ENCODE measurements at regions not wholly inside any gene's neighbourhood (a gene's known extent, or its start where the extent isn't known, plus 50 kb on each side); places are given as distances from the start of the nearest gene placed in this dataset.

DNA sequence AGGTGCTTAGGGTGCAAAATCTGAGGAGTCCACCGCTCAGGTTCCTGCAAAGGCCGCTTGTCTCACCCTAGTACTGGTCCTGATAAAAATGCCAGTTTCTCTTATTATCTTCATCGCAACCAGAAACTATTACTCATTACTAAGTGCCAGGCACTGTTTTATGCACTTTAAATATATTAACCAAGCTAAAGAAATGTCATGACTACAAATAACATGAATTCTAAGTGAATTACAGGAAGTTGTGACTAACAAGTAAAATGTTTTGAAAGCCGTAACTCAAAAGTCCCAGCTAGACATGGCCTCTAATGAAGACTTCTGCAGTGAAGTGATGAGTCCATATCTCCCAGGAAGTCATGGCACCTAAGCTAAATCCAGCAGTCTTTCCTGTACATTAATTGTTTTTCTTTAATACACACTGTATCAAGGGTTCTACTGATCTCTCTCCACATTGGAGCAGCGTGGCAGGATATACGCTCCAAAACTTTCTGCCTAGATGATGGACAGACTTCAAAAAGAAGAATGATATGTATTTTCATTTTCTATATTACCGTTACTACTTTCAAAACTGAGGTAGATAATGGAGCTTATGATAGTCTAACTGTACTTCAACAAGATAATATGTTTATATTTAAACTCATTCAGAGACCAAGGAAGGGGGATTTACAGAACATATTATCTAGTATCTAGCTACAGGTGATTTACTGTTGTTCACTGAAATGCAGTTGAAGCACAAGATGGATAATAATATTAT lies 117.3 kb upstream of the ARID2 start:
- intact Hi-C loops (cut with micrococcal nuclease), result no loop called here
- H3K27me3 ChIP-seq (ENCODE audit: control insufficient read depth in 2 of 2, insufficient read depth in 2 of 2, low read length in 2 of 2), result no peaks in the 10 kb centered on the region
- peaks cover 0 to 2% (median 2%) of the 10 kb centered on the region in 3 donors for H3K27me3 Mint-ChIP-seq (ENCODE audit: low read depth in 3 of 3)
- peaks cover 0 to 2% of the 10 kb centered on the region in 2 donors for H3K4me1 ChIP-seq (ENCODE audit: control insufficient read depth in 1 of 2, insufficient read depth in 2 of 2, low read length in 2 of 2)
- no peaks in the 10 kb centered on the region for H4K20me1 ChIP-seq (ENCODE audit: insufficient read depth, low read length)
- H3K36me3 ChIP-seq (replicated peaks in 1 of 2; ENCODE audit: control insufficient read depth in 1 of 2, insufficient read depth in 2 of 2, low read length in 2 of 2), result no peaks in the 10 kb centered on the region
- H3K9me3 ChIP-seq (replicated peaks in 1 of 2; ENCODE audit: control insufficient read depth in 1 of 2, insufficient read depth in 1 of 2, low read length in 2 of 2), result no peaks in the 10 kb centered on the region
- peak; percentile 5 to 36 (median 21) for DNase-seq
- H3K4me1 Mint-ChIP-seq, result peaks cover 23% of the 10 kb centered on the region
- H2AFZ ChIP-seq (ENCODE audit: insufficient read depth, low read depth, low read length, poor library complexity, severe bottlenecking), result peak overlapping the region; percentile 15
- no peak overlapping the region for H3K4me3 Mint-ChIP-seq
- 71% methylated on average over 1 of the region's 7 CpGs for WGBS (ENCODE audit: insufficient coverage)
- H3K27ac ChIP-seq (ENCODE audit: low read depth in 1 of 2, low read length in 2 of 2), result no peak overlapping the region
- no peaks in the 10 kb centered on the region for H3K79me2 ChIP-seq (ENCODE audit: insufficient read depth, low read length)
- H3K36me3 Mint-ChIP-seq, result no peaks in the 10 kb centered on the region
- H3K4me2 ChIP-seq (replicated peaks; ENCODE audit: extremely low read depth, low read length, poor library complexity, severe bottlenecking), result no peak overlapping the region
- no peaks in the 10 kb centered on the region for H3K9me3 Mint-ChIP-seq
- no peak overlapping the region for H3K27ac Mint-ChIP-seq
- H3K9ac ChIP-seq (ENCODE audit: insufficient read depth, low read length, poor library complexity, severe bottlenecking), result no peak overlapping the region
- TF ChIP-seq, protein P1, sequence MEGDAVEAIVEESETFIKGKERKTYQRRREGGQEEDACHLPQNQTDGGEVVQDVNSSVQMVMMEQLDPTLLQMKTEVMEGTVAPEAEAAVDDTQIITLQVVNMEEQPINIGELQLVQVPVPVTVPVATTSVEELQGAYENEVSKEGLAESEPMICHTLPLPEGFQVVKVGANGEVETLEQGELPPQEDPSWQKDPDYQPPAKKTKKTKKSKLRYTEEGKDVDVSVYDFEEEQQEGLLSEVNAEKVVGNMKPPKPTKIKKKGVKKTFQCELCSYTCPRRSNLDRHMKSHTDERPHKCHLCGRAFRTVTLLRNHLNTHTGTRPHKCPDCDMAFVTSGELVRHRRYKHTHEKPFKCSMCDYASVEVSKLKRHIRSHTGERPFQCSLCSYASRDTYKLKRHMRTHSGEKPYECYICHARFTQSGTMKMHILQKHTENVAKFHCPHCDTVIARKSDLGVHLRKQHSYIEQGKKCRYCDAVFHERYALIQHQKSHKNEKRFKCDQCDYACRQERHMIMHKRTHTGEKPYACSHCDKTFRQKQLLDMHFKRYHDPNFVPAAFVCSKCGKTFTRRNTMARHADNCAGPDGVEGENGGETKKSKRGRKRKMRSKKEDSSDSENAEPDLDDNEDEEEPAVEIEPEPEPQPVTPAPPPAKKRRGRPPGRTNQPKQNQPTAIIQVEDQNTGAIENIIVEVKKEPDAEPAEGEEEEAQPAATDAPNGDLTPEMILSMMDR (IDR thresholded peaks at IDR 0.05), result no peak
- no peak overlapping the region for H3K4me3 ChIP-seq (replicated peaks in 1 of 3; ENCODE audit: low read depth in 2 of 3, low read length in 3 of 3)

GRCh38 chr12:45613296-45613695 lies 116.2 kb upstream of the ARID2 start:
- H3K4me3 Mint-ChIP-seq, result no peak overlapping the region
- Histone ChIP-seq H3K4me2 (replicated peaks; ENCODE audit: extremely low read depth, low read length, poor library complexity, severe bottlenecking) (no peak overlapping the region), H2AFZ (ENCODE audit: insufficient read depth, low read depth, low read length, poor library complexity, severe bottlenecking) (no peak overlapping the region), H3K27me3 (ENCODE audit: control insufficient read depth in 2 of 2, insufficient read depth in 2 of 2, low read length in 2 of 2) (no peaks in the 10 kb centered on the region), H3K79me2 (ENCODE audit: insufficient read depth, low read length) (no peaks in the 10 kb centered on the region), H3K36me3 (replicated peaks in 1 of 2; ENCODE audit: control insufficient read depth in 1 of 2, insufficient read depth in 2 of 2, low read length in 2 of 2) (no peaks in the 10 kb centered on the region), H3K27ac (ENCODE audit: low read depth in 1 of 2, low read length in 2 of 2) (no peak overlapping the region), H4K20me1 (ENCODE audit: insufficient read depth, low read length) (no peaks in the 10 kb centered on the region), H3K4me3 (replicated peaks in 1 of 3; ENCODE audit: low read depth in 2 of 3, low read length in 3 of 3) (no peak overlapping the region), H3K9ac (ENCODE audit: insufficient read depth, low read length, poor library complexity, severe bottlenecking) (no peak overlapping the region), H3K9me3 (replicated peaks in 1 of 2; ENCODE audit: control insufficient read depth in 1 of 2, insufficient read depth in 1 of 2, low read length in 2 of 2) (no peaks in the 10 kb centered on the region), H3K4me1 (ENCODE audit: control insufficient read depth in 1 of 2, insufficient read depth in 2 of 2, low read length in 2 of 2) (peaks cover 0 to 2% of the 10 kb centered on the region in 2 donors)
- H3K36me3 Mint-ChIP-seq, result no peaks in the 10 kb centered on the region
- peak overlapping the region in 2 of 7 donors; percentile 46 to 53 for H3K27ac Mint-ChIP-seq
- intact Hi-C loops (cut with micrococcal nuclease), result no loop called here
- WGBS (ENCODE audit: insufficient coverage), result no CpG with 5 or more reads among the region's 3 CpGs
- TF ChIP-seq, protein P1 (IDR thresholded peaks at IDR 0.05), result no peak
- H3K27me3 Mint-ChIP-seq (ENCODE audit: low read depth in 3 of 3), result peaks cover 0 to 2% (median 0%) of the 10 kb centered on the region in 3 donors
- DNase-seq, result peak in 2 of 3 donors; percentile 4 to 17
- peaks cover 23% of the 10 kb centered on the region for H3K4me1 Mint-ChIP-seq
- no peaks in the 10 kb centered on the region for H3K9me3 Mint-ChIP-seq

All from CD14-positive monocyte (primary cell).